COLO668 (cell line): ENCODE measurements at regions not wholly inside any gene's neighbourhood (a gene's known extent, or its start where the extent isn't known, plus 50 kb on each side); places are given as distances from the start of the nearest gene placed in this dataset.
"Not testable (repeated sequence)": the region's sequence is repeated elsewhere in the genome, so short reads cannot be mapped to it uniquely, and the experiment has no call there.

Experiments
- DNase-seq: peaks from one replicate; lab custom pipeline; 2025; ENCODE audit not compliant: unreplicated experiment; lab: John Stamatoyannopoulos, UW

DNA sequence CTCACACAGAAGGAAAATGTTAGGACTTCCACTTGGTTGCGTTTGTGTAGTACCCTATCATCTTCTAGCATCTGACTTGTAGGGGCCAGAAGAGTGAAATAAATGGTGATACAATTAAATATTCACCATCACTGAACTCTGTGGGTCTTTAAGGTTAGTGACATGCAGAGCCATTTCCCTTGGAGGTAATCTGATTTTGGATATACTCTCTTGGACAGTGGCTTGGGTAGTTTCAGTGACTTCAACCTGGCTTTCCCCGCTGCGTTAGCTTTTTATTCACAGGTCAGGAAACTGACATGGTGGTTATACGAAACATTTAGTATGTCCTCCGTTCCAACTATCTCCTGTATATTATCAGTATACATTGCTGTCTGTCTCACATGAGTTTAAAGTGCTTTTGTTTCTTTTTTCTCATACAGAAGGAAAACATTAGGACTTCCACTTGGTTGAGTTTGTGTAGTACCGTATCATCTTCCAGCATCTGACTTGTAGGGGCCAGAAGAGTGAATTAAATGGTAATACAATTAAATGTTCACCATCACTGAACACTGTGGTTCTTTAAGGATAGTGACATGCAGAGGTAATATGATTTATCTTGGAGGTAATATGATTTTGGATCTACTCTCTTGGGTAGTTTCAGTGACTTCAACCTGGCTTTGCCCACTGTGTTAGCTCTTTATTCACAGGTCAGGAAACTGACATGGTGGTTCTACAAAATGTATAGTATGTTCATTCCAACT, 883.6 kb downstream of the TAF11L14 start:
- no peak for DNase-seq

DNA sequence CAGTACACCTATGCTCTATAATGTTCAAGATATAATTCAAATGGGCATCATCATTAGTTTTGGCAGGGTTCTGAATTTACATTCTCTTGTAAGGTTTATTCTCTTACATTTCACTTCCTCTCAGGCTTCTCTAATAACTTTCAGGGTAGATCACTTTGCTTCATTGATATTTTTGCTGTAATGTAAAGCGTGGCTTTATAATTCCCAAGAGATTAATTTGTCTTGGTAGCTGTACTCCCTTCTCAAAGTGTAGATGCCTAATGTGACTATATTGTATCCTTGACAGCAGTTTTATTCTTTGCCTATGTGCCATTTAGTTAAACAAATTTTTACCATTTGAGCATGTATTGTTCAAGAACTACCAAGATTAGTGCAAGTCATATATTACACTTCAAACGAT, 889.1 kb downstream of the TAF11L14 start:
- no peak for DNase-seq

DNA sequence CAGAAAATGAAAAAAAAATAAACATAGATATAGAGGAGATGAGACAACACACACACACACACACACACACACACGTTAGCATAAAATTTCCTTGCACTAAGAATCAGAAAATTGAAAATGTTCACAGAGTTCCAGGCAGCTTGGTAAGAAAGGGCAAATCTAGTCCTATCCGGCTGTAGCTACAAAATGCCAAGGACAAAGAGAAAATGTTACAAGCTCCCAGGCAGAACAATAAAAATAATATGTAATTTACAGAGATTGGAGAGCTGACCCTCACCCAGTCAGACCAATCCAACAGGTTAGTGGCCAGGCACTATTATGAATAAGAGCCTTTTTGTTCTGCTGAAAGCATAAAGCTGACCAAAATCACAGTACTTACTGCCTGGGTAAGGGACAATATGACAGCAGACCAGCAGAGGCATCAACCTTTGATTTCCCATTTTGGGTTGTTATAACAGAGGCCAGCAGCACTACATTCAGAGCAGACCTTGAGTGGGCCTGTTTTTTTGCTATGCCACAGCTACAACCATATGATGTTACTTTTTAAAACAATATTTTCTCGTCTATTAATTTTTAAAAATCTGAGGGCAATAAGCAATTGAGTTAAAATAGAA, 892.6 kb downstream of the TAF11L14 start:
- DNase-seq, result no peak

DNA sequence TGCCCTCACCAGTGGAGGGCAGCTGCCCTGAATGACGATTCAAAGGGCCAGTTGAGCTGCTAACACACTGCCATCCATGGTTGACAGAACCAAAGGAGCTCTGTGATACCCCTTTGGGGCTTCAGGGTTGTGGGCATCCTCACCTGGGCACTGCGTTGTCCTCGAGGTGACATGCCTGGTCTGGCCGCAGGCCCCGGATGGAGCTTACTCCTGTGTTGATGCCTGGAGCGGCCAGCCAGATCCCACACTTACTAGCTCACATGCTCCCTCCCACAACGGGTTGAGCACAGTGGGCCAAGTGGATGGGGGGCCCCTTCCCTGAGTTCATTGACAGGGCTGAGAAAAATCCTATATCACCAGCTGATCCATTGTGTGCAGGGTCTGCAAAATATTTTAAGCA, 898.9 kb downstream of the TAF11L14 start:
- no peak for DNase-seq

DNA sequence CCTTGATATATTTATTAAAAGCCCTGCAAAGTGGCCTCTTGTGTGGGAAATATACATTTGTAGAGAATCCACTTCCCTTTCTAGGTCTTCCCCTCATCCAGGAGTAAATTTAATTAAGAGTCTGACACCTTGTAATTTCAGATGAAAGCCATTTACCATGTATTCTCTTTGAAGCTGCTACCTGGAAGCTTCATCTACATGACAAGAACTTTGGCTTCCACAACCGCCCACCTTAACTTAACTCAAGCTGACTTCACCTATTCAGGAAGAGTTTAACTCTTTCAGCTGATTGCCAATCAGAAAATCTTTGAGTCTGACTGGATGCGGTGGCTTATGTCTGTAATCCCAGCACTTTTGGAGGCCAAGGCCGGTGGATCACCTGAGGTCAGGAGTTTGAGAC, 899.9 kb downstream of the TAF11L14 start:
- DNase-seq, result no peak

DNA sequence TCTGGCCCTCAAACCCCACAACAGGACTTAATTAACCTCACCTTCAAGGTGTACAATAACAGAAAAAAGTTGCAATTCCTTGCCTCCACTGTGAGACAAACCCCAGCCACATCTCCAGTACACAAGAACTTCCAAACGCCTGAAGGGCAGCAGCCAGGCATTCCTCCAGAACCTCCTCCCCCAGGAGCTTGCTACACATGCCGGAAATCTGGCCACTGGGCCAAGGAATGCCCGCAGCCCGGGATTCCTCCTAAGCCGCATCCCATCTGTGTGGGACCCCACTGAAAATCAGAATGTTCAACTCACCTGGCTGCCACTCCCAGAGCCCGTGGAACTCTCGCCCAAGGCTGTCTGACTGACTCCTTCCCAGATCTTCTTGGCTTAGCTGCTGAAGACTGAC, 901.5 kb downstream of the TAF11L14 start:
- DNase-seq, result not testable (repeated sequence)

DNA sequence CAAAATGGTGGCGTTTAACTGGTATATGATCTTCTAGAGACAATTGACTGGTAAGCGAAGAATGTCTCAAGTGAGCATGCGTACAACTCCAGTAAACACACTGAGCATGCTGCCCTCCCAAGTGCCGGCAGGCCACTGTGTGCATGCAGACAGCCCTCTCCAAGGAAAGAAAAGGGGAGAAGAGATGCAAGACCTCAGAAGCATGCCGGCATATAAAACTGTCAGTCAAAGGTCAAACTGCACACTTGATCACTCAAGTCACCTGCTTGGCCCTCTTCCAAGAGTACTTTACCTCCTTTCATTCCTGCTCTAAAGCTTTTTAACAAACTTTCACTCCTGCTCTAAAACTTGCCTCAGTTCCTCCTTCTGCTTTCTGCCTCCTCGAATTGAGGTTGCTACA, 910.2 kb downstream of the TAF11L14 start:
- DNase-seq, result no peak

DNA sequence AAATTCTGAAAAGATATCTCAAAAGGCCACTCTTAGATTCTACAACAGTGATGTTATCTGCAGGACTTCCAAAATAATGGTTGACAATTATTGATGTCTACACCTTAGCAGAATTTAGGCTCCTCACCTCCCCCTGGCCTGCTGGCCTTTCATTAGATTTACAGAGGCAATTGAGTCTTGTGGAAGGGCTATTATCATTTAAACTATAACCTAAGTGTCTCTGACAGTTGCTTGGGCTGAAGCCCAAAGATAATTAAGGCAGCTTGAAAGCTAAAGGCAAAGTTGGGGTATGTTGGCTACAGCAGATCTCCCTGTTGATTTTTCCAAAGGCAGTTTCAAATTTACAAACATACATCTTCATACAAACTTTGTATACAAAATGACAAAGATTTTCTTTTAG, 912.3 kb downstream of the TAF11L14 start:
- DNase-seq, result no peak

DNA sequence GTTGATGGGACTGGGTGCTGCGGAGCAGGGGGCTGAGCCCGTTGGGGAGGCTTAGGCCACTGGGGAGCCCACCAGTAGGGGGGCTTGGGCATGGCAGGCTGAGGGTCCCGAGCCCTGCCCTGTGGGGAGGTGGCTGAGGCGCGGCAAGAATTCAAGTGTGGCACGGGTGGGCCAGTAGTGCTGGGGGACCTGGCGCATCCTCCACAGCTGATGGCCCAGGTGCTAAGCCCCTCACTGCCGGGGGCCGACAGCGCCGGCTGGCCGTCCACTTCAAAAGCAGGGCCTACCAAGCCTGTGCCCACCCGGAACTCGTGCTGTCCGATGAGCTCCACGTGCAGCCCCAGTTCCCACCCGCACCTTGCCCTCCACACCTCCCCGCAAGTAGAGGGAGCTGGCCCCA, 917.5 kb downstream of the TAF11L14 start:
- no peak for DNase-seq

DNA sequence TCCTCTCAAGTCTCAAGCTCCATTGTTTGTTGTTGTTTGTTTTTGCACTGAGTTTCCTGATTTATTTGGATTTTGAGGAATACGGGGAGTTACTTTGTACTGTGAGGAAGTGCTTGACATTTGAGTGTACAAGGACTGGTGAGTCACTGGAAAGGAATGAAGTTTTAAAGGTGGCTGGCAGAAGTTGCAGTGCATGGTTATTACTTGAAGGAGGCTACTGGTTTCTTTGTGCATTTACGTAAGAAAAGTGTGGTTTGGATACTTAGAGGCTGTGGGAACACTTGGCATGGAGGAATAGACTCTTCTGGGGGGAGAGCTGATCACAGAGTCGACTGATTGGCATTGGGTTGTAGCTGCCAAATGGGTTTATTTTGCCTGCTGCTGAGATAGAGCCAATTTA, 919.0 kb downstream of the TAF11L14 start:
- DNase-seq, result no peak

DNA sequence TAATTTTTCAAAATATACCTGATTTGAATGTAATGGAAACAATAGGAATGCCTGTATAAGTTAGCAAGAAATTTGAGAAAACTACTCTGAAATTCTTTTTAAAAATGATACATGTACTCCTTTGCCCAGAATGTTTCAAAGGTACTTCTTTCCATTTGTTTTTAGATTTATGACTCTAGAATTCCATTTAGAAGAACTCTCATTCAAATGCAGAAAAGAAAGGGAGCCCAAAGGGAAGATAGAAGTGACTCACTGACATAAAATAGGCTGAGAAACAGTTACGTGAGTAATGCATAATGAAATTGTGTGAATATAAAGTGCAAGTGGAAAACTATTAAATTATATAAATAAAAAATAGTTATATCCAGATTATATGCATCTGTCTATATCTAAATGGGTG, 926.3 kb downstream of the TAF11L14 start:
- no peak for DNase-seq

DNA sequence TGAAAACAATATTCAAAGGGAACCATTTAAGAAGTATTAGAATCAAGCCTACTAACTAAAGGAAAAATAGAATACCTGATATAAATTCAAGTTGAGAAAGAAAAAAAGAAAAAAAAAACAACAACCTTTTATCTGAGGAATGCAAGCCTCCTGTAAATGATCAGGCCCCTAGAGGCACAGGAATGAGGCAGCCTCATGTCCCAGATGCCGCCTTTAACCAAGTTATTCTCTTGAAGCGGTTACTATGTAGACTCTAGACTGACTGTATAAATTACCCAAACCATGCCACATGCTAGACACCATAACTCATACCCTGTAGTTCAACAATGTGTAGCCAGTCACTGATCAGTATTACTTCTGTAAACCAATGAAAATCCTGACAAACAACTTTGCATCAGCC, 929.6 kb downstream of the TAF11L14 start:
- no peak for DNase-seq

DNA sequence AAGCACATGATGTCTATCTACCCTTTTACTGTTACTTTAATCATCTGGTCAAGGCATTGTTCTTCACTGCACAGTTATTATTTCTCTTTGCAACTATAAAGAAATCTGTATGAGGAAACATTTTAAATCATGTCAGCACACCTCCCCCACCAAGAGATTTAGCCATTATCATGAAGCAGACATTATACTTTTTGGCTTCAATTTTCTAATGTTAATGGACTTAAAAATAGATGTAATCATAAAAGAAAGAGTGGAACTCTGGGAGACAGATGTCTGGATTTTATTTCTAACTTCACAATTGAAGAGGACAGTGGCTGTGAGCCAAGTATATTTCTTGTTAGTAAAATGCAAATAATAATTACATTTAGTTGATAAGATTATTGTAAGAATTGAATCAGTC, 932.4 kb downstream of the TAF11L14 start:
- DNase-seq, result no peak

DNA sequence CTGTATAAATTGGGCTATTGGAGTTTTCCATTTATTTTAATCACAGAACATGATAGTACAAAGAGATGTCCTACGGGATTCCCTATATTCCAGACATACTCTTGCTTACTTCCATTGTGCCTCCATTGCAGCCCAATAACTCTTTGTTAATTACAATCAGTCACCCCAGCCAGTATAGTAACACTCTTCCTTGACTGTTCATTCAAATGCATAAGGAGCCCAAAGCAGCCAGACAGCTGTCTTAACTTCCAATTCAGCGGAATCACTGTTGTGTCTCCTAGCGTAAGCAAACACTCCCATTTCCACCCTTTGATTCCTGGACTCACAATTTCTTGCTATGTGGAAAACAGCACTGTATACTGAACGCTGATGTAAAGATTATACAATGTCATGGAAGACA, 942.3 kb downstream of the TAF11L14 start:
- DNase-seq, result no peak

DNA sequence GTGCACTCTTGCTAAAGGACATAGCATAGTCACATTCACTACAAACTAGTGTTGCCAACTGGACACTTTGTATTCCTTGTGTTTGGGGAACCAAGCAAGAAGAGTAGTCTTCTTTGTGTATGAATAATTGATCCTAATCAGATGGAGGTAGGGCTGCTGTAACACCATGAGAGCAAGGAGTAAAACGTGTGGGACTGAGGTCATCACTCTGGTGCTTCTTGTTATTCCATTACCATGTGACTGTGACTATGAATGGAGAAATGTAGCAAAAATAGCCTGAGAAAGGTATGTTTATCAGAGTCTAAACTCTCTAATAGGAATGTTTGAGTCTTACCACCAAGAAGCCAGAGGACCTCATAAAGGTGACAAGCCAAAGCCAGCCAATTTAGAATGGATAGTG, 966.9 kb downstream of the TAF11L14 start:
- no peak for DNase-seq

DNA sequence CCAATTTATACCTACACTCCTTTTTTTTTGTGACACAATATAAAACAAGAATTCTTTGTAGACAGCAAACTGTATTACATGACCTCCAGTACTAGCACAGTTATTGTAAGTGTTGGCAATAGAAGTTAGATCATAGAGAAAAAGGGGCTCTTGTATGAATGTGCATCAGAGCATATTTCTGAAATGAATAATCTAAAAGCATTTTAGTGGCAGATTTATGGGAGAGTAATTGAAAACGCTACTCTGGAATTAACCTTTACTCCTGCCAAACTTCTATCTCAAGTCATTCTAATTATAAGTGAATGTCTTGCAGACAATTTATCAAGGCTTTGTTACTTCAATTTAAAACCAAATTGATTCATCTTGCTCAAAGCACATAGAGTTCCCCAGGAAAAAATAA, 968.1 kb downstream of the TAF11L14 start:
- no peak for DNase-seq

DNA sequence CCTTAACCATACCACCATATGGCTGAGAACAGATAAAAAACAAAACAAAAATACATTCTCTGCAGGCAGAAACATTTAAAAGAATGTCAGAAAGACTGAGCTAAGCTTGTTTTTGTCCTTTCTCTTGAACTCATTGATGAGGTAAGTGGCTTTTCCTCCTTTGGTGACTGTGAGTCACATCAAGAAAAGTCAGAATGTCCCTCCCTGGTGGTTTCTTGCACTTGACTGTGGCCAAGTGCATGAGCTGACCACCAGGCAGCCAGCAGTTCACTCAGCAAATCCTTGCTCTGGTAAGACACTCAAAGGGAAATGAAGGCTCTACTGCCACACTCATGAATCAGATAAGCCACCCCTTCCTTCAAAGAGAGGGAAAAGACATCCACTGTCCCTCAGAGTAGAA, 970.9 kb downstream of the TAF11L14 start:
- no peak for DNase-seq

DNA sequence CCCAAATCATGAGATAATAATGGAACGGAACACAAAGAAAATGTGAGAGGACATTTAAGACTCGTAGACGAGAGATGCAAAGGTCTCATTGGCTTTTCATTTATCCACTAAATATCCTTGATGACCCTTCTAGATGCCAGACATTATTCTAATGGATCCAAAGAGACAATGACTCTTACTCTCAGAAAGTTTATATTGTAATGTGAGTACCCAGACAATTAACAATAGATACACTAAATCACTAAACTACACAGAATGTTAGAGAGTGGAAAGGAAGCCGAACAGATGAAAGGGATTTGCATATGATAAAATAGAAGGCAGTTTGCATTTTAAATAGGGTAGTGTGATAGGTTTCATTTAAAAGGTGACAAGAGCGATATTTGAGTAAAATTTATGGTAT, 973.3 kb downstream of the TAF11L14 start:
- no peak for DNase-seq

DNA sequence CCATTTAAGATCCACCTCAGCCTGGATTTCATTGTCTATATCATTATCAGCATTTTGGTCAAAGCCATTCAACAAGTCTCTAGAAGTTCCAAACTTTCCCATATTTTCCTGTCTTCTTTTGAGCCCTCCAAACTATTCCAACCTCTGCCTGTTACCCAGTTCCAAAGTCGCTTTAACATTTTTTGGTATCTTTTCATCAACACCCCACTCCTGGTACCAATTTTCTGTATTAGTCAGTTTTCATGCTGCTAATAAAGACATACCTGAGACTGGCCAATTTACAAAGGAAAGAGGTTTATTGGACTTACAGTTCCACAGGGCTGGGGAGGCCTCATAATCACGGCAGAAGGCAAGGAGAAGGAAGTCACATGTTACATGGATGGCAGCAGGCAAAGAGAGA, 982.9 kb downstream of the TAF11L14 start:
- not testable (repeated sequence) for DNase-seq

DNA sequence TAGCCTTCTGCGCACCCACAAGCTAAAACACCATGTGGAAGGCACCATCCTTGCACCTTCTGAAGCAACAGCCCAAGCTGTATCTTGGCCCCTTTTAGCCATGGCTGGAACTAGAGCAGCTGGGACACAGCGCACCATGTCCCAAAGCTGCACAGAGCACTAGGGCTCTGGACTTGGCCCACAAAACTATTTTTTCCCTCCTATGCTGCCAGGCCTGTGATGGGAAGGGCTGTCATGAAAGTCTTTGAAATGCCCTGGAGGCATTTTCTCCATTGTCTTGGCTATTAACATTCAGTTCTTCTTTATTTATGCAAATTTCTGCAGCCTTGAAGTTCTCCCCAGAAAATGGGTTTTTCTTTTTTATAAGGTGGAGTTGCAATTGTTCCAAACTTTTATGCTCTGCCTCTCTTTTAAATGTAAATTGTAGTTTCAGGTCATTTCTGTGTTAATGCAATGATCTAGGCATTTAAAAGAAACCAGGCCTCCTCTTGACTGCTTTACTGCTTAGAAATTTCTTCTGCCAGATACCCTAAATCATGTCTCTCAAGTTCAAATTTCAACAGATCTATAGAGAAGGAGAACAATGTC, 996.3 kb downstream of the TAF11L14 start:
- DNase-seq, result no peak

DNA sequence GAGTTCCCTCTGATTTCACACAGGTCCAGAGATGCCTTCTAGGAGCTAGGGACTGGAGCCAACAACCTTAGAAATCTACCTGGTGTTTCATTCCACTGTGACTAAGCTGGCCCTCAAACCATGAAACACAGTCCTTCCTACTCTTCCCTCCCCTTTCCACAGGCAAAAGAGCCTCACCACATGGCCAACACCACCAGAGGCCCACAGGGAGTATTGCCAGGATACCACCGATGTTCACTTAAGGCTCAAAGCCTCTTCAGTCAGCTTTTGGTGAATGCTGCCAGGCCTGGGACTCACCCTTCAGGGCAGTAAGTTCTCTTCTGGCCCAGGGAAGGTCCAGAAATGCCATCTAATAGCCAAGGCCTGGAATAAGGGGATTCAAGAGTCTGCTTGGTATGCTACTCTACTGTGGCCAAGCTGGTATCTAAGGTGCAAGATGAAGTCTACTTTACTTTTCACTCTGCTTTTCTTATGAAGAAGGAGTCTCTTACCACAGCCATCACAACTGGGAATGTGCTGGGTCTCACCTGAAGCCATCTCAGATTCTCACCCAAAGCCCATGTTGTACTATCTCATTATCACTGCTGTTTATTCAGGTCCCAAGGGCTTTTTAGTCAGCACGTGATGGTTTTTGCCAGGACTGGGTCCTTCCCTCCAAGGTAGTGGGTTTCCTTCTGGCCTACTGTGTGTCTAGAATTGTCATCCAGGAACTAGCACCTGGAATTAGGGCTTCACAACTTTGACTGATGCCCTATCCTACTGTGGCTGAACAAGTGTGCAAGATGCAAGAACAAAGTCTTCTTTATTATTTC, 1018.4 kb downstream of the TAF11L14 start:
- no peak for DNase-seq

DNA sequence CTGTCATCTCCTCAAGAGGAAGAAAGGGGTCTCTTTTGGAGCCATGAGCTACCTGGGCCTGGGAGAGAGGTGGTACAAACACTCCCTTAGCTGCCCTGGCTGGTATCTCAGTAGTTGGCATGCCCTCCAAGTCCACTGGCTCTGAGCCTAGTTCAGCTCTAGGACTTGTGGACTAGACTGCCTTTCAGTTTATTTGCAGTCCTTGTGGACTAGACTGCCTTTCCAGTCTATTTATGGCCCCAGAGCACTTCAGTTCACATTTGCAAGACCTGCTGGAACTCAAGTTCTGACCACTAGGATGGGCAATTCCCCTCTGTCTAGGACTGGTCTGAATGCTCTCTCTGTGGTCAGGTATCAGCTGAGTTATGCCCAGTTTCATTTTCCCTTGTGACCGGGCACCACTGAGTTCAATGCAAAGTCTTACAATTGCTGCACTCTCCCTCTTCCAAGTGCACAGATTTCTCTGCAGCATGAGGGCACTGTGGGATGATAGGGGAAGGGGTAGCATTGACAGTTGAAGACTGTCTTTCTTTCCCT, 1019.0 kb downstream of the TAF11L14 start:
- no peak for DNase-seq
